Femur (tissue), 1 donor: ENCODE measurements at regions not wholly inside any gene's neighbourhood (a gene's known extent, or its start where the extent isn't known, plus 50 kb on each side); places are given as distances from the start of the nearest gene placed in this dataset.

Experiments
- DNase-seq: peaks from one replicate; pipeline ENCODE4 v3.0.0-alpha.2; 2017

- no peak for DNase-seq
Observed at GRCh38 chr10:3622845-3623621, 162.0 kb downstream of the KLF6 start.

GRCh38 chr10:3622427-3622826 lies 162.6 kb downstream of the KLF6 start:
- DNase-seq: no peak

- DNase-seq: no peak
Observed at GRCh38 chr10:3620818-3621217, 164.2 kb downstream of the KLF6 start.

- no peak for DNase-seq
Observed at GRCh38 chr10:3619241-3619640, 165.8 kb downstream of the KLF6 start.

GRCh38 chr10:3616880-3617279 lies 168.1 kb downstream of the KLF6 start:
- no peak for DNase-seq

- no peak for DNase-seq
Observed at GRCh38 chr10:3613318-3613717, 171.7 kb downstream of the KLF6 start.

- DNase-seq: no peak
Observed at GRCh38 chr10:3612183-3613001, 172.6 kb downstream of the KLF6 start.

GRCh38 chr10:3606309-3606708 lies 178.7 kb downstream of the KLF6 start:
- DNase-seq: no peak

- DNase-seq: no peak
Observed at GRCh38 chr10:3605882-3606281, 179.1 kb downstream of the KLF6 start.

GRCh38 chr10:3595736-3596135 lies 189.3 kb downstream of the KLF6 start:
- no peak for DNase-seq

GRCh38 chr10:3593611-3594010 lies 191.4 kb downstream of the KLF6 start:
- no peak for DNase-seq

- DNase-seq: no peak
Observed at GRCh38 chr10:3592424-3592823, 192.6 kb downstream of the KLF6 start.

- DNase-seq: no peak
Observed at GRCh38 chr10:3588816-3589215, 196.2 kb downstream of the KLF6 start.

GRCh38 chr10:3588346-3588745 lies 196.7 kb downstream of the KLF6 start:
- no peak for DNase-seq

- DNase-seq: no peak
Observed at GRCh38 chr10:3584926-3585784, 199.9 kb downstream of the KLF6 start.

- DNase-seq: no peak
Observed at GRCh38 chr10:3580565-3580964, 204.4 kb downstream of the KLF6 start.

- no peak for DNase-seq
Observed at GRCh38 chr10:3579845-3580244, 205.2 kb downstream of the KLF6 start.

- DNase-seq: no peak
Observed at GRCh38 chr10:3578682-3579081, 206.3 kb downstream of the KLF6 start.

- DNase-seq: no peak
Observed at GRCh38 chr10:3578159-3578558, 206.8 kb downstream of the KLF6 start.

GRCh38 chr10:3574451-3574850 lies 210.6 kb downstream of the KLF6 start:
- no peak for DNase-seq

- peak; percentile 50 for DNase-seq
Observed at GRCh38 chr10:3573498-3573897, 211.5 kb downstream of the KLF6 start.

- no peak for DNase-seq
Observed at GRCh38 chr10:3571310-3571825, 213.6 kb downstream of the KLF6 start.

GRCh38 chr10:3570855-3571266 lies 214.1 kb downstream of the KLF6 start:
- DNase-seq: no peak
